Stimulated activated naive B cell treated with anti-CD40 and anti-IgM and Interleukin-4, amounts not matched to agents 10 μg/mL and 1 μg/mL and 100 μg/mL, for 72 hours (primary cell): ENCODE measurements at regions not wholly inside any gene's neighbourhood (a gene's known extent, or its start where the extent isn't known, plus 50 kb on each side); places are given as distances from the start of the nearest gene placed in this dataset.

Experiments used
- ATAC-seq, 2 donors: fragments of 150-1000 bp; cut with Tn5 transposase; replicated peaks; 2 replicates each; pipeline ENCODE4 v1.10.0; 2021; ENCODE audit warnings: moderate library complexity in 1 of 2
- DNase-seq: peaks from one replicate; pipeline ENCODE4 v3.0.0; 2021
- H3K27ac Mint-ChIP-seq: one replicate; pipeline ENCODE4 v1.8.0; 2022; ENCODE audit warnings: mild to moderate bottlenecking, mixed read lengths
- H3K27me3 Mint-ChIP-seq, 2 donors: one replicate each; pipeline ENCODE4 v1.8.0; 2022; ENCODE audit warnings: mixed read lengths in 2 of 2
- H3K36me3 Mint-ChIP-seq, 2 donors: one replicate each; pipeline ENCODE4 v1.8.0; 2022; ENCODE audit warnings: mixed read lengths in 2 of 2, mild to moderate bottlenecking in 1 of 2
- H3K4me1 Mint-ChIP-seq, 2 donors: one replicate each; pipeline ENCODE4 v1.8.0; 2022; ENCODE audit warnings: mixed read lengths in 2 of 2, mild to moderate bottlenecking in 1 of 2
- H3K4me3 Mint-ChIP-seq, 2 donors: one replicate each; pipeline ENCODE4 v1.8.0; 2022; ENCODE audit warnings: mild to moderate bottlenecking in 2 of 2, mixed read lengths in 2 of 2, moderate library complexity in 1 of 2
- H3K9me3 Mint-ChIP-seq, 2 donors: one replicate each; pipeline ENCODE4 v1.8.0; 2022; ENCODE audit warnings: mixed read lengths in 2 of 2, mild to moderate bottlenecking in 1 of 2

GRCh38 chr6:165998072-165998471 is 169.6 kb downstream of the TBXT start:
- H3K27ac Mint-ChIP-seq = no peak overlapping the region
- ATAC-seq (no peak), DNase-seq (no peak)
- H3K4me3 Mint-ChIP-seq = no peak overlapping the region
- no peaks in the 10 kb centered on the region for H3K9me3 Mint-ChIP-seq
- no peaks in the 10 kb centered on the region for H3K36me3 Mint-ChIP-seq
- H3K27me3 Mint-ChIP-seq = peaks cover 17 to 38% of the 10 kb centered on the region in 2 donors
- no peaks in the 10 kb centered on the region for H3K4me1 Mint-ChIP-seq

GRCh38 chr6:165991341-165991740 is 176.3 kb downstream of the TBXT start:
- H3K36me3 Mint-ChIP-seq = no peaks in the 10 kb centered on the region
- peaks cover 47 to 69% of the 10 kb centered on the region in 2 donors for H3K27me3 Mint-ChIP-seq
- H3K27ac Mint-ChIP-seq = no peak overlapping the region
- no peak overlapping the region for H3K4me3 Mint-ChIP-seq
- no peak for ATAC-seq
- DNase-seq = no peak
- peaks cover 5 to 18% of the 10 kb centered on the region in 2 donors for H3K4me1 Mint-ChIP-seq
- H3K9me3 Mint-ChIP-seq = no peaks in the 10 kb centered on the region

- no peak for DNase-seq
- peaks cover 5 to 21% of the 10 kb centered on the region in 2 donors for H3K4me1 Mint-ChIP-seq
- ATAC-seq = no peak
- H3K4me3 Mint-ChIP-seq = no peak overlapping the region
- H3K36me3 Mint-ChIP-seq = no peaks in the 10 kb centered on the region
- peaks cover 58 to 73% of the 10 kb centered on the region in 2 donors for H3K27me3 Mint-ChIP-seq
- no peak overlapping the region for H3K27ac Mint-ChIP-seq
- H3K9me3 Mint-ChIP-seq = no peaks in the 10 kb centered on the region
Observed at GRCh38 chr6:165990216-165990615, 177.4 kb downstream of the TBXT start.

GRCh38 chr6:165988757-165989456 is 178.7 kb downstream of the TBXT start:
- DNase-seq (no peak), ATAC-seq (no peak)
- Mint-ChIP-seq H3K27ac (no peak overlapping the region), H3K9me3 (no peaks in the 10 kb centered on the region), H3K27me3 (peaks cover 59 to 70% of the 10 kb centered on the region in 2 donors), H3K36me3 (no peaks in the 10 kb centered on the region), H3K4me1 (peaks cover 5 to 21% of the 10 kb centered on the region in 2 donors), H3K4me3 (no peak overlapping the region)

- no peak for ATAC-seq
Observed at GRCh38 chr6:165988302-165988756, 179.3 kb downstream of the TBXT start.

GRCh38 chr6:165987483-165988301 is 180.0 kb downstream of the TBXT start:
- peaks cover 5 to 21% of the 10 kb centered on the region in 2 donors for H3K4me1 Mint-ChIP-seq
- ATAC-seq (no peak), DNase-seq (no peak)
- peak overlapping the region in 1 of 2 donors; percentile 12 for H3K4me3 Mint-ChIP-seq
- H3K27ac Mint-ChIP-seq = peak overlapping the region; percentile 0
- no peaks in the 10 kb centered on the region for H3K36me3 Mint-ChIP-seq
- H3K27me3 Mint-ChIP-seq = peaks cover 59 to 70% of the 10 kb centered on the region in 2 donors
- H3K9me3 Mint-ChIP-seq = no peaks in the 10 kb centered on the region

More at GRCh38 chr6:165988302-165988756, 179.3 kb downstream of the TBXT start:
- Mint-ChIP-seq H3K4me3 (no peak overlapping the region), H3K27me3 (peaks cover 59 to 70% of the 10 kb centered on the region in 2 donors), H3K27ac (no peak overlapping the region), H3K36me3 (no peaks in the 10 kb centered on the region), H3K4me1 (peaks cover 5 to 21% of the 10 kb centered on the region in 2 donors), H3K9me3 (no peaks in the 10 kb centered on the region)
- no peak for DNase-seq

- H3K4me3 Mint-ChIP-seq = peak overlapping the region in 1 of 2 donors; percentile 1
- no peak for DNase-seq
- no peaks in the 10 kb centered on the region for H3K36me3 Mint-ChIP-seq
- no peaks in the 10 kb centered on the region for H3K9me3 Mint-ChIP-seq
- H3K27ac Mint-ChIP-seq = peak overlapping the region; percentile 44
- peaks cover 60 to 70% of the 10 kb centered on the region in 2 donors for H3K27me3 Mint-ChIP-seq
- H3K4me1 Mint-ChIP-seq = peaks cover 5 to 21% of the 10 kb centered on the region in 2 donors
- no peak for ATAC-seq
Observed at GRCh38 chr6:165986914-165987482, 180.7 kb downstream of the TBXT start.

- DNase-seq = no peak
- no peak overlapping the region for H3K4me3 Mint-ChIP-seq
- H3K9me3 Mint-ChIP-seq = no peaks in the 10 kb centered on the region
- peaks cover 5 to 21% of the 10 kb centered on the region in 2 donors for H3K4me1 Mint-ChIP-seq
- no peak for ATAC-seq
- H3K27me3 Mint-ChIP-seq = peaks cover 60 to 71% of the 10 kb centered on the region in 2 donors
- no peaks in the 10 kb centered on the region for H3K36me3 Mint-ChIP-seq
- H3K27ac Mint-ChIP-seq = no peak overlapping the region
Observed at GRCh38 chr6:165986311-165986913, 181.2 kb downstream of the TBXT start.

- Mint-ChIP-seq H3K4me3 (no peak overlapping the region), H3K27ac (no peak overlapping the region), H3K27me3 (peaks cover 57 to 68% of the 10 kb centered on the region in 2 donors), H3K9me3 (no peaks in the 10 kb centered on the region), H3K36me3 (no peaks in the 10 kb centered on the region), H3K4me1 (peaks cover 5 to 21% of the 10 kb centered on the region in 2 donors)
- no peak for ATAC-seq
- DNase-seq = no peak
Observed at GRCh38 chr6:165985806-165986299, 181.8 kb downstream of the TBXT start.

- Mint-ChIP-seq H3K4me3 (no peak overlapping the region), H3K36me3 (no peaks in the 10 kb centered on the region), H3K27me3 (peaks cover 51 to 66% of the 10 kb centered on the region in 2 donors), H3K27ac (no peak overlapping the region), H3K4me1 (peaks cover 5 to 21% of the 10 kb centered on the region in 2 donors), H3K9me3 (no peaks in the 10 kb centered on the region)
- DNase-seq (no peak), ATAC-seq (no peak)
Observed at GRCh38 chr6:165985281-165985805, 182.3 kb downstream of the TBXT start.

GRCh38 chr6:165984729-165985275 is 182.8 kb downstream of the TBXT start:
- peaks cover 46 to 65% of the 10 kb centered on the region in 2 donors for H3K27me3 Mint-ChIP-seq
- H3K27ac Mint-ChIP-seq = no peak overlapping the region
- peaks cover 5 to 21% of the 10 kb centered on the region in 2 donors for H3K4me1 Mint-ChIP-seq
- no peak overlapping the region for H3K4me3 Mint-ChIP-seq
- no peak for ATAC-seq
- H3K36me3 Mint-ChIP-seq = no peaks in the 10 kb centered on the region
- no peak for DNase-seq
- no peaks in the 10 kb centered on the region for H3K9me3 Mint-ChIP-seq

GRCh38 chr6:165983112-165984072 is 184.3 kb downstream of the TBXT start:
- no peak overlapping the region for H3K4me3 Mint-ChIP-seq
- H3K4me1 Mint-ChIP-seq = peaks cover 5 to 21% of the 10 kb centered on the region in 2 donors
- ATAC-seq (no peak), DNase-seq (no peak)
- no peaks in the 10 kb centered on the region for H3K9me3 Mint-ChIP-seq
- no peak overlapping the region for H3K27ac Mint-ChIP-seq
- no peaks in the 10 kb centered on the region for H3K36me3 Mint-ChIP-seq
- H3K27me3 Mint-ChIP-seq = peaks cover 39 to 54% of the 10 kb centered on the region in 2 donors

GRCh38 chr6:165978476-165978875 is 189.2 kb downstream of the TBXT start:
- Mint-ChIP-seq H3K4me3 (no peak overlapping the region), H3K27ac (no peak overlapping the region), H3K36me3 (no peaks in the 10 kb centered on the region), H3K27me3 (peaks cover 14 to 28% of the 10 kb centered on the region in 2 donors), H3K9me3 (no peaks in the 10 kb centered on the region), H3K4me1 (no peaks in the 10 kb centered on the region)
- no peak for DNase-seq
- ATAC-seq = no peak
